ENCODE measurements at regions not wholly inside any gene's neighbourhood (a gene's known extent, or its start where the extent isn't known, plus 50 kb on each side); places are given as distances from the start of the nearest gene placed in this dataset.

DNA sequence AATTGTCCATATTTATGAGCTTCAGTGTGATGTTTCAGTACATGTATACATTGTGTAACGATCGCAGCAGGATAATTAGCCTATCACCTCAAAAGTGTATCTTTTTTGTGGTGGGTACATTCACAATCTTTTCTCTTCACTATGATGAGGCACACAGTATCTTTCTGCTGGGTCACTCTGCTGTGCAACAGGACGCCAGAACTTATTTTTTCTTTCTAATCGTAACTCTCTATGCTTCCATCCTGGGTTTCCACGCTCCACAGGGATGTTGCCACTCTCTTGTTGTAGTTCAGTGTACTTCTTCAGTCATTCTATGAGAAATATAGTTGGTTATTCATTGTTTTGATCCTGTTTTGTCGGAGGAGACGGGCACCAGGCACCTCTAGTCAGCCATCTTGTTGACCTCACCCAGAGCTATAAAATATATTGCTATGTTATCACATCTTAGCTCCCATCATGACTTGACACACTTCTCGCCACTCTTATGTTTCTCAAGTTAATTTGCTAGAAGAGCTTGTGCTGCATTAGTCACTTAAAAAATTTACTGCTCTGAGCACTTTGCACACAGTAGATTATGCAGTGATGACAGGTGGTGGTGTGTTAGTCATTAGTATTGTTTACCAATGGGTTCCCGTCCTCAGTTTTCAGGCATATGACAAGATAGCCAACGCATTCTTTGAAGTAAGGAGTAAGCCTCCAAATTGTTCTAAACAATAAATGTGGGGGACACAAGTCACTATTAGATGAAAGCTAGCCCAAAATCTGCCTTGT is 1002.7 kb upstream of the PCDH7 start (continued):
- no peak for TF ChIP-seq ZNF658 (tag by site-specific recombination; IDR thresholded peaks at IDR 0.05)
- no peak for TF ChIP-seq SCRT2 (tag by site-specific recombination; IDR thresholded peaks at IDR 0.05)
- TF ChIP-seq ZNF423 (tag by site-specific recombination; IDR thresholded peaks at IDR 0.05): no peak

DNA sequence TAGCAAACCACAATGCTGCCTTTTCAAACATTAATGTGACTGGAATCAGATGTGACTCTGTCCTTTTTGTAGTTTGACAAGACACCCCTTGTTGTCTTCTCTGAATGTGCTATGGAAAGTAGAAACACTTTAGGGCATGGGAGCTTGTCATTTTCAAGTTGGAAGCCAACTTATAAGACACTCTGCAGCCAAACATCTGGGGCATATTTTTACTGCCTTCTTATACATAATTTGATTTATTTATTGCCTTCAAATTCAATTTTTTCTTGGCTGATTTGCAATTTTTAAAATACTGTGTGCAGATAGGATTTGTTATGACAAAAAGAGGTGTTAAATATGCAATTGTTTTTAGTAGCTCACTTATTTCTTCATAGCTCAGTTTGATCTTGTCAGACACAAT is 1002.0 kb upstream of the PCDH7 start:
- no peak for TF ChIP-seq MZF1 (tag by site-specific recombination; IDR thresholded peaks at IDR 0.05; ENCODE audit: borderline replicate concordance)
- TF ChIP-seq ZNF549 (tag by site-specific recombination; IDR thresholded peaks at IDR 0.05): no peak
- TF ChIP-seq, protein P1, sequence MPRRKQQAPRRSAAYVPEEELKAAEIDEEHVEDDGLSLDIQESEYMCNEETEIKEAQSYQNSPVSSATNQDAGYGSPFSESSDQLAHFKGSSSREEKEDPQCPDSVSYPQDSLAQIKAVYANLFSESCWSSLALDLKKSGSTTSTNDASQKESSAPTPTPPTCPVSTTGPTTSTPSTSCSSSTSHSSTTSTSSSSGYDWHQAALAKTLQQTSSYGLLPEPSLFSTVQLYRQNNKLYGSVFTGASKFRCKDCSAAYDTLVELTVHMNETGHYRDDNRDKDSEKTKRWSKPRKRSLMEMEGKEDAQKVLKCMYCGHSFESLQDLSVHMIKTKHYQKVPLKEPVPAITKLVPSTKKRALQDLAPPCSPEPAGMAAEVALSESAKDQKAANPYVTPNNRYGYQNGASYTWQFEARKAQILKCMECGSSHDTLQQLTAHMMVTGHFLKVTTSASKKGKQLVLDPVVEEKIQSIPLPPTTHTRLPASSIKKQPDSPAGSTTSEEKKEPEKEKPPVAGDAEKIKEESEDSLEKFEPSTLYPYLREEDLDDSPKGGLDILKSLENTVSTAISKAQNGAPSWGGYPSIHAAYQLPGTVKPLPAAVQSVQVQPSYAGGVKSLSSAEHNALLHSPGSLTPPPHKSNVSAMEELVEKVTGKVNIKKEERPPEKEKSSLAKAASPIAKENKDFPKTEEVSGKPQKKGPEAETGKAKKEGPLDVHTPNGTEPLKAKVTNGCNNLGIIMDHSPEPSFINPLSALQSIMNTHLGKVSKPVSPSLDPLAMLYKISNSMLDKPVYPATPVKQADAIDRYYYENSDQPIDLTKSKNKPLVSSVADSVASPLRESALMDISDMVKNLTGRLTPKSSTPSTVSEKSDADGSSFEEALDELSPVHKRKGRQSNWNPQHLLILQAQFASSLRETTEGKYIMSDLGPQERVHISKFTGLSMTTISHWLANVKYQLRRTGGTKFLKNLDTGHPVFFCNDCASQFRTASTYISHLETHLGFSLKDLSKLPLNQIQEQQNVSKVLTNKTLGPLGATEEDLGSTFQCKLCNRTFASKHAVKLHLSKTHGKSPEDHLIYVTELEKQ (tag by site-specific recombination; IDR thresholded peaks at IDR 0.05; ENCODE audit: borderline replicate concordance): no peak
- no peak for TF ChIP-seq ZFP69B (tag by site-specific recombination; IDR thresholded peaks at IDR 0.05)
- TF ChIP-seq ZNF521 (tag by site-specific recombination; IDR thresholded peaks at IDR 0.05): no peak
- TF ChIP-seq, protein P2, sequence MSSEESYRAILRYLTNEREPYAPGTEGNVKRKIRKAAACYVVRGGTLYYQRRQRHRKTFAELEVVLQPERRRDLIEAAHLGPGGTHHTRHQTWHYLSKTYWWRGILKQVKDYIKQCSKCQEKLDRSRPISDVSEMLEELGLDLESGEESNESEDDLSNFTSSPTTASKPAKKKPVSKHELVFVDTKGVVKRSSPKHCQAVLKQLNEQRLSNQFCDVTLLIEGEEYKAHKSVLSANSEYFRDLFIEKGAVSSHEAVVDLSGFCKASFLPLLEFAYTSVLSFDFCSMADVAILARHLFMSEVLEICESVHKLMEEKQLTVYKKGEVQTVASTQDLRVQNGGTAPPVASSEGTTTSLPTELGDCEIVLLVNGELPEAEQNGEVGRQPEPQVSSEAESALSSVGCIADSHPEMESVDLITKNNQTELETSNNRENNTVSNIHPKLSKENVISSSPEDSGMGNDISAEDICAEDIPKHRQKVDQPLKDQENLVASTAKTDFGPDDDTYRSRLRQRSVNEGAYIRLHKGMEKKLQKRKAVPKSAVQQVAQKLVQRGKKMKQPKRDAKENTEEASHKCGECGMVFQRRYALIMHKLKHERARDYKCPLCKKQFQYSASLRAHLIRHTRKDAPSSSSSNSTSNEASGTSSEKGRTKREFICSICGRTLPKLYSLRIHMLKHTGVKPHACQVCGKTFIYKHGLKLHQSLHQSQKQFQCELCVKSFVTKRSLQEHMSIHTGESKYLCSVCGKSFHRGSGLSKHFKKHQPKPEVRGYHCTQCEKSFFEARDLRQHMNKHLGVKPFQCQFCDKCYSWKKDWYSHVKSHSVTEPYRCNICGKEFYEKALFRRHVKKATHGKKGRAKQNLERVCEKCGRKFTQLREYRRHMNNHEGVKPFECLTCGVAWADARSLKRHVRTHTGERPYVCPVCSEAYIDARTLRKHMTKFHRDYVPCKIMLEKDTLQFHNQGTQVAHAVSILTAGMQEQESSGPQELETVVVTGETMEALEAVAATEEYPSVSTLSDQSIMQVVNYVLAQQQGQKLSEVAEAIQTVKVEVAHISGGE (tag by site-specific recombination; conservative IDR thresholded peaks at IDR 0.05; ENCODE audit: low read depth): no peak
- TF ChIP-seq ZNF19 (tag by site-specific recombination; IDR thresholded peaks at IDR 0.05; ENCODE audit: low read depth): no peak
- Histone ChIP-seq H3K9me3 (ENCODE audit: control insufficient read depth, insufficient read depth, low read depth, low read length) (no peaks in the 10 kb centered on the region), H3K36me3 (ENCODE audit: control insufficient read depth in 2 of 2, insufficient read depth in 1 of 2, low read length in 2 of 2) (no peaks in the 10 kb centered on the region), H3K27ac (ENCODE audit: extremely low read depth, low read depth, low read length) (no peak overlapping the region), H3K4me1 (ENCODE audit: control insufficient read depth, insufficient read depth, low read length) (no peaks in the 10 kb centered on the region), H3K4me3 (ENCODE audit: low read depth, low read length) (no peak overlapping the region)
- ChIA-PET POLR2A (no interaction called here), CTCF (no interaction called here)

DNA sequence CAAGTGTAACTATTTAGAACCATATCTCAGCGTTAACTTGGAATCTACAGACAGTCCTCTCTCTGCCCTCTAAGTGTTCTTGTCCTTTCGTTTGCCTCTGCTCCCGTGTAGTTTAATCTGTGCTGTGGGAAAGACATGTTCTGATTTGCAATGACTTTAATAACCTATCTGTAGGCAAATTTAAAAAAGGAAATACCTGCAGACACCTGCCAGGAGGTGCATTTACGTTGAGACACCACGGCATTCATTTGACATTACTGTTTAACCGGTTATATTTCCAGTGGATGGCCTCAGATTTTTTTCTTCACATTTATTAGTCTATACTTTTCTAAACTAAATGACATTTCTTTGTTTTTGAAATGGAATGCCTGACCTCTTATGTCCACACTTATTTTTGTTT is 997.9 kb upstream of the PCDH7 start:
- Histone ChIP-seq H3K36me3 (ENCODE audit: control insufficient read depth in 2 of 2, insufficient read depth in 1 of 2, low read length in 2 of 2) (no peaks in the 10 kb centered on the region), H3K4me3 (ENCODE audit: low read depth, low read length) (no peak overlapping the region), H3K4me1 (ENCODE audit: control insufficient read depth, insufficient read depth, low read length) (no peaks in the 10 kb centered on the region), H3K9me3 (ENCODE audit: control insufficient read depth, insufficient read depth, low read depth, low read length) (no peaks in the 10 kb centered on the region), H3K27ac (ENCODE audit: extremely low read depth, low read depth, low read length) (no peak overlapping the region)
- ChIA-PET CTCF (no interaction called here), POLR2A (no interaction called here)
- TF ChIP-seq ZNF274 (IDR thresholded peaks at IDR 0.05; ENCODE audit: low read length) (no peak), ZNF274 (tag by site-specific recombination; IDR thresholded peaks at IDR 0.05; ENCODE audit: borderline replicate concordance) (no peak), ZNF350 (tag by site-specific recombination; IDR thresholded peaks at IDR 0.05) (no peak), SP2 (tag by site-specific recombination; IDR thresholded peaks at IDR 0.05) (no peak), ZNF623 (tag by site-specific recombination; IDR thresholded peaks at IDR 0.05) (no peak), ZNF23 (tag by site-specific recombination; IDR thresholded peaks at IDR 0.05; ENCODE audit: borderline replicate concordance) (no peak), ZNF132 (tag by site-specific recombination; IDR thresholded peaks at IDR 0.05; ENCODE audit: borderline replicate concordance) (no peak), YY2 (tag by site-specific recombination; IDR thresholded peaks at IDR 0.05) (no peak), ZNF391 (tag by site-specific recombination; IDR thresholded peaks at IDR 0.05; ENCODE audit: borderline replicate concordance, low read depth) (no peak), ZNF791 (tag by site-specific recombination; IDR thresholded peaks at IDR 0.05) (no peak), ZNF548 (tag by site-specific recombination; IDR thresholded peaks at IDR 0.05) (no peak), WT1 (tag by site-specific recombination; IDR thresholded peaks at IDR 0.05) (no peak), HOXA7 (CRISPR knock-in tag; IDR thresholded peaks at IDR 0.05; ENCODE audit: borderline replicate concordance) (no peak), ZNF837 (tag by site-specific recombination; IDR thresholded peaks at IDR 0.05) (no peak)
- TF ChIP-seq, protein P3, sequence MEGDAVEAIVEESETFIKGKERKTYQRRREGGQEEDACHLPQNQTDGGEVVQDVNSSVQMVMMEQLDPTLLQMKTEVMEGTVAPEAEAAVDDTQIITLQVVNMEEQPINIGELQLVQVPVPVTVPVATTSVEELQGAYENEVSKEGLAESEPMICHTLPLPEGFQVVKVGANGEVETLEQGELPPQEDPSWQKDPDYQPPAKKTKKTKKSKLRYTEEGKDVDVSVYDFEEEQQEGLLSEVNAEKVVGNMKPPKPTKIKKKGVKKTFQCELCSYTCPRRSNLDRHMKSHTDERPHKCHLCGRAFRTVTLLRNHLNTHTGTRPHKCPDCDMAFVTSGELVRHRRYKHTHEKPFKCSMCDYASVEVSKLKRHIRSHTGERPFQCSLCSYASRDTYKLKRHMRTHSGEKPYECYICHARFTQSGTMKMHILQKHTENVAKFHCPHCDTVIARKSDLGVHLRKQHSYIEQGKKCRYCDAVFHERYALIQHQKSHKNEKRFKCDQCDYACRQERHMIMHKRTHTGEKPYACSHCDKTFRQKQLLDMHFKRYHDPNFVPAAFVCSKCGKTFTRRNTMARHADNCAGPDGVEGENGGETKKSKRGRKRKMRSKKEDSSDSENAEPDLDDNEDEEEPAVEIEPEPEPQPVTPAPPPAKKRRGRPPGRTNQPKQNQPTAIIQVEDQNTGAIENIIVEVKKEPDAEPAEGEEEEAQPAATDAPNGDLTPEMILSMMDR (tag by site-specific recombination; IDR thresholded peaks at IDR 0.05): no peak
